Kasumi-1 (cell line): ENCODE measurements at regions not wholly inside any gene's neighbourhood (a gene's known extent, or its start where the extent isn't known, plus 50 kb on each side); places are given as distances from the start of the nearest gene placed in this dataset.
"Not testable (repeated sequence)": the region's sequence is repeated elsewhere in the genome, so short reads cannot be mapped to it uniquely, and the experiment has no call there.

Source experiments
- DNase-seq, 2 experiments: peaks; one replicate each; lab custom pipeline; 2025; lab: John Stamatoyannopoulos, UW

DNA sequence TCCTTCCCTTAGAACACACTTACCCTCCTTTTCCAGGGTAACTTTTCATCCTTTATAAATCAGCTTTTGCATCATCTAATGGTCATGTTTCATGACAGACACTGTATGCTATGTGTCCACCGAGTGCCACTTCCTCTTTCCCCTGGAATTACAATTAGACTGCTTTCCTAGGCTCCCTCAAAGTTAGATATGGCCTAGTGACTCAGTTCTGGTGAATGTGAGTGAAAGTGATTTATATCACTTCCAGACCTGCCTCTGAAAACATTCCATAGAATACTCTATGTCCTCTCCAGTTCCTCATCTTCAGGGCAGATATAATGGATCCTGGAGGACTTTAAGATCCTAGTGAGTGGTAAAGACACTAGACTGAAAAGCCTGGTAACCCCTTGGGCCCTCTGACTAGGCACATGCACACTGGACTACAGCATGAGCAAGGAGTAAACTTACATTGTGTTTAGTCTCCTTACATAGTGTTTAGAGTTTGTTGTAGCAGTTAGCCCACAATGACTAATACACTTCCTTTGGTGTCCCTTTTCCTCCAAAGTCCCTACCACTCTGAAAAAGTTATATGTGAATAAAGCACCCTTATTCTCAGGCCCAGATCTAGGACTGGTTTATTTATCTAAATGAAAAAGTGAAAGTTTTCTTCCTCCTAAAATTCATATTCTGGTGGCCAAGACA lies 59.3 kb downstream of the GPR88 start:
- peak; percentile 40 to 64 for DNase-seq

DNA sequence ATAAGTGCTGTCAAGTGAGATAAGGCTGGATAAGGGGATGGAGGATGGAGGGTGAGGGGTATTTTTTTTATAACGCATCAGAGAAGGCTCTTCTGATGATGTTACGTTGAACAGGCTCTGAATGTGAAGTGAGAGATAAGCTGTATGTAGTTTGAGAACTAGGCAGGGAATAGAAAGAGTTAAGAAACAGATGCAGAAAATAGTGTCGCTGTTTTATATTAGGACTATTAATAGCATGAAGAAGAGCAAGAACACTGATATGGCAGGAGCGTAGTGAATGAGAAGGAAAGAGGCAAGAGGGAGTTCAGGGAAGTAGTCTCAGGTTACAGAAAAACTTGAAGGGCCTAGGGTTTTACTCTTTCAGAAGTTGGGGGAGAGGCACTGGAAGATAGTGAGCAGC lies 59.8 kb downstream of the GPR88 start:
- peak; percentile 65 to 75 for DNase-seq

DNA sequence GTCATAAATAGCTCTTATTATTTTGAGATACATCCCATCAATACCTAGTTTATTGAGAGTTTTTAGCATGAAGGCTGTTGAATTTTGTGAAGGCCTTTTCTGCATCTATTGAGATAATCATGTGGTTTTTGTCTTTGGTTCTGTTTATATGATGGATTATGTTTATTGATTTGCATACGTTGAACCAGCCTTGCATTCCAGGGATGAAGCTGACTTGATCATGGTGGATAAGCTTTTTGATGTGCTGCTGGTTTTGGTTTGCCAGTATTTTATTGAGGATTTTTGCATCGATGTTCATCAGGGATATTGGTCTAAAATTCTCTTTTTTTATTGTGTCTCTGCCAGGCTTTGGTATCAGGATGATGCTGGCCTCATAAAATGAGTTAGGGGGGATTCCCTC lies 62.4 kb downstream of the GPR88 start:
- not testable (repeated sequence) for DNase-seq

DNA sequence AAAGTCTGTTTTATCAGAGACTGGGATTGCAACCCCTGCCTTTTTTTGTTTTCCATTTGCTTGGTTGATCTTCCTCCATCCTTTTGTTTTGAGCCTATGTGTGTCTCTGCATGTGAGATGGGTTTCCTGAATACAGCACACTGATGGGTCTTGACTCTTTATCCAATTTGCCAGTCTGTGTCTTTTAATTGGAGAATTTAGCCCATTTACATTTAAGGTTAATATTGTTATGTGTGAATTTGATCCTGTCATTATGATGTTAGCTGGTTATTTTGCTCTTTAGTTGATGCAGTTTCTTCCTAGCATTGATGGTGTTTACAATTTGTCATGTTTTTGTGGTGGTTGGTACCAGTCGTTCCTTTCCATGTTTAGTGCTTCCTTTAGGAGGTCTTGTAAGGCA lies 64.1 kb downstream of the GPR88 start:
- DNase-seq: not testable (repeated sequence)

DNA sequence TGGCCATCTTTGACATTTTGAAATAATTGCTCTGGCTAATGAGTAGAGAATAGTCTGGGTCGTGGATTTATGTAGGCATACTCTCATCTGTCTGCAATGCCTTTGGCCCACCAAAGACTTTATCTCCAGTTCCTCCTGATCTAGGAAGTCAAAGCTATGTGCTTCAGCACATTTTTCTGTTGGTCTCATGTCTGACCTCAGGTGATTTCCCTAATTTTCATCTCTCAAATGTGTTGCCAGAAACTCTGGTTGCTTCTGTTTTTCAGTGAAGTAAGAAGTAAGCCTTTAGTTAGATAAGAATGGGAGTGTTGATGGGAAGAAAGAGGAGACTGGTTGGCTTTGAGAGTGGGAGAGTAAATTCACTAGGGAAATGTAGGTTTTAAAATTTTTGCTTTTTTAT lies 66.4 kb downstream of the GPR88 start:
- DNase-seq: no peak

DNA sequence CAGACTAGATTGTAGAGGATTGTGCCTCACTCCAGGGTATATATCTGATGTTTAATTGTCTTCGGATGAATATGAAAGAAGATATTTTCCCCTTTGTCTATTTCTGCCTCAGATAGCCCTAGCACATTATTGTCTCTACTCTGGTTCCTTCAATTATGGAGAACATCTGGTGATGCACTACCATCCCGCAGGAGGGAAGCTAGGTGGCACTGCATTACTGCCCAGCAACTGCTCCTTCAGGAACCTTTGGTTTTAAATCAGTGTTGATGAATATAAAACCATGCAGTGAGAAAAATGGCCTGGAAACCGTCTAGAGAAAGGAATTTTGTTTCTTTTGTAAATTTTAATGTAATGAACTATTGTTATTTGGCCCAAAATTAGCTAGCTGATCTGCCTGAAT lies 68.5 kb downstream of the GPR88 start:
- peak in 1 of 2 experiments; percentile 37 for DNase-seq

DNA sequence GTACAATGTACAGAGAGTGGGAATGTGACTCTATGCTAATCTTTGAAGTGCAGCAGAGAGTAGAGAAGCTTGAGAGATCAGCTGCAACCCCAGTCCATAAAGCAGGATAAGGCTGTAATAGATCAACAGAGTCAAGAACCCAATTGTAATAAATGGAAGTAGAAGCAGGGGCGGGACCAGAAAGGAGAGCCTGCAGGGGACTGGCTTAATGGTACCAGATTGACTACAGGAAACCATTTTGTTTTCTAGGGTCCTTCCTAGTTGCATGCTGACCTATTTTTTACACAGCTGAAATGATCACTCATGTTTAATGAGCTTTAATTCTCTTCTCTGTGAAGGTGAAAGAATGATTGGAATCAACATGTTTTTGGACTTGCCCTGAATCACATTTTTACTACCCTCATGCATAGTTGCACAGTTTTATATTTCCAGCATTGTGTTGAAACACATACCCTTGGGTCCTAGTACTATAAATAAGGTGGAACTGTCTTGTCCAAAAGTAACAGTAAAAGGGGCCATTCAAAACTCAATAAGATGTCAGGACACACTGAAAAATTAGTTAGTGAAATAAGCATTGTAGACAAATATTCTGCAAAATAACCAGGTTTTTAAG lies 69.8 kb downstream of the GPR88 start:
- no peak for DNase-seq

DNA sequence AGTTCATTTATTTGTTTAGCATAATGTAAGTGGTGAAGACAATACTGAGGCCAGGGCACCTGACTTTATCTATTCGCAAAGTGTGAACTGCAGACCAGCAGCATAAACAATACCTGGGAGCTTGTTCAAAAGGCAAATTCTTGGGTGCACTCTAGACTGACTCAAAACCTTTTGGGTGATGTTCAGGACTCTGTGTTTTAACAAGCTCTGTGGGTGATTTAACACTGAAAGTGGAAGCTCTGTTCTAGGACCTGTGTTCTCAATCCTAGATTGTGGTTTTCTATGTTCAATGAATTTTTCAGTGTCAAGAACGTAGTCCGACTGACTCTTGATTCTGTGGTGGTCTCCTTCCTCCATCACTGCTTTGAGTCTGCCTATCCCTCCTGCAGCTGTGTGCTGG lies 71.9 kb downstream of the GPR88 start:
- DNase-seq: no peak

DNA sequence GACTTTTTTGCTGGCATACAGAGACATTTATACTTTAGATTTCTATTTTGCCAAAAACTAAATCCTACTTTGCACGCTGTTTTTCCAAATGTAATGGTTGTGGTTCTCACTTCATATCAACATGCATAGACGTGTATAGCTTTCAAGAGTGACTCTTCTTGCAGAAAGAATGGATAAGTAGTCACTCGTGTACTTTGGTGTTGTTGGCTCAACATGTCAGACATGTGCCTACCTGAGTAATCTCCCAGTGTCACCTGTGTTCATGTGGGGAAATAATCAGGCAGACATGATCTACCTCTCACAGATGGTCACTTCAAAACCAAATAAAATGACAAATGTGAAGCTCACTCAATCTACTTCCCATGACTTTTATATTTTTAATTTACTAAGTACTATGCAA lies 73.1 kb downstream of the GPR88 start:
- no peak for DNase-seq

DNA sequence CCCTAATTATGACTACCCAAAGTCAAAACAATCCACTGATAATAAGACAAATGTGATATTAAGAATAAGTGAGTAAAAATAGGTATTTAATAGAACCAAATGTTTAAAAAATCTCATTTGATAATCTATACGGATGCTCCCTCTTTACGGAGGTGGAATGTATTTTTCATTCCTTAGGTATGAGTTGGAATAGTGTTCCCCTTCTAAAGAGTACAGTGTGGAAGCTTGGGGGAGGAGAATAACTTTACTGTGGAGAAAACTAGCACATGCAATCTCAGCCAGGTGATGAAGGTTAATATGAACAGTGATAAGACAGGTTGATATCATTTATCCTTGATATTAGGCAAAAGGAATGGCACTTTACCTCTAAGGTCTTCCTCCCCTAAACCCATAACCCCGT lies 74.6 kb downstream of the GPR88 start:
- DNase-seq: no peak

DNA sequence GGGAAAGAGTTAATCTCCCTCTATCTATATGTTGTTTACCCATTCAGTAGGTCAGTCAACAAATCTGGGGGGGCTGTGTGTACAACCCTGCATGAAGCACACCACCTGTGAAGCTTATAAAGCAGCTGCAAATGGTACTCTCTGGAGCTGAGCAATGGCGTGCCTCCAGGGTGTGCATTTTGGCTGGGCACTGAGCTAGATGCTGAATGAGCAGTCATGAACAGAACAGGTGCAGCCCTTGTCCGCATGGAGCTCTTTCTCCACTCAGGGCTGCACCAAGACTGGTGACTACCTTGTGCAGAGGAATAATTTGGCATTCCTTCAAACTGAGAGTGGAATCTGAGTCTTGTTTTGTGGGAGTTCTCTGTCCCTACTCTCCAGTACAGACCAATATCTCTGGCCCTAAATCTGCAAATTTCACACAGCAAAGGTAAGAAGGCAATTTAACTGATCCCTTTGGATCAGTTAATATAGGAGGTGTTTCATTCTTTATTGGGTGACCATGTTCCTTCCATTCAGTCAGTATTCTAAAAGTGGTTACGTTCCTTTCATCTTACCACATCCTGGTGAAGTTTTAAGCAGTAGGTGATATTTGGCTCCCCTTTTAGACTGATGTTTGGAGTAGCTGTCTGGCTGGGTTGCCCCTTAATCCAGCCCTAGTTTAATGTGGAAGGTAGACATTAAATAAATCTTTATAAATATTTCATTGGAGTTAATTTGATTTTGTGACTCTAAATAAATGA lies 76.0 kb downstream of the GPR88 start:
- no peak for DNase-seq

DNA sequence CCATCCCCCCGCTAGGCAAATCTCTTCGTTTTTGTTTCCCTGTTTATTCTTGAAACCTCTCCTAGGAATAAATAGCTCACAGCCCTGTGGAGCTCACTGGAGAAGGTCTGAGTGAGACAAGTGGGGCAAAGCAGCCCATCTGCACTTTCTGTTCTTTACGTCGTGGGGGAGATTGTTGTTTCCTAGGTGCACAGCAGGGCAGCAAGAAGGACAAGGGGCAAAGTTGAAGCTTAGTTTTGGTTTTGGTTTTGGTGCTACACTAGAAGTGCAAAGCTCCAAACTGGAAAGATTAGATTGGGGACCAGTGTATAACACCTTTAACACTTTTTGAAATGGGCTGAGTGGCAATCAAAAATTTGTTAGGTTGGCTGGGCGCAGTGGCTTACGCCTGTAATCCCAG lies 76.6 kb downstream of the GPR88 start:
- DNase-seq: no peak

DNA sequence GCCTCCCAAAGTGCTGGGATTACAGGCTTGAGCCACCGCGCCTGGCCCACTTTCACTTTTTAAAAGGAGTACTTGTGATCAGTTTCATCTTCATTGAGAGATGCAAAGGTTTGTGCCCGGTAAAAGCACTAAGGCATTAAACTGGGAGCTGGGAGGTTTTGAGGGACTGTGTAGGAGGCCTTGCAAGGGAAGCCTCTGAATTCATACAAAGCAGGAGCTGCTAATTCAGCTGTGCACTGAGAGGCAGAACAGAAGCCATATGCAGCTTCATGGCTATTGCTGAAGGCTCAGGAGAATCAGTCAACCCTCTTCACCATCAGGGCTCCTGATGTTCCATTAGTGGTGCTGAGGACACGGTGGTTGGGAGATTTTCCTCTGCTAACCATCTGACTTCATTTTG lies 77.7 kb downstream of the GPR88 start:
- no peak for DNase-seq

DNA sequence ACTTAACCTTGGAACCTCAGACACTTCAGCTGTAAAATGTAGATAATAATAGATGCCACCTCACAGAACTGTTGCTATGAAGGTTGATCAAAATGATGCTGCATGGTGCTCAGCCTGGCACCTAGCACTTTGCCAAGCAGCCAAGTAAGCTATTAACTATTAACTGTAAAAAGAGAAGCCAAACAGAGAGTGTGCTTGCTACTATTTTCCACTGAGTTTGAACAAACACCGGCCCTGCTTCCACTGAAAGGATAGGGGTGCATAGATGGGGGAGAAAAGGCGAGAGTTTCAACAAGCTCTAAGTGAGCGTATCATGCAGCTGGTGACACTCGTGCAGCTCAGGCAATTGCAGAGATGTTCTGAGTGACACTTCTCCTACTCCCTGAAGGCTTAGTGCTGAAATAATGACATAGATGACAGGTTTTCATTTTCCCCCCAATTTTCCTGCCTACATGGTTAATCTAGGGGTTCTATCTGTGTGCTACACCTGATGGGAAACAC lies 78.2 kb downstream of the GPR88 start:
- no peak for DNase-seq

DNA sequence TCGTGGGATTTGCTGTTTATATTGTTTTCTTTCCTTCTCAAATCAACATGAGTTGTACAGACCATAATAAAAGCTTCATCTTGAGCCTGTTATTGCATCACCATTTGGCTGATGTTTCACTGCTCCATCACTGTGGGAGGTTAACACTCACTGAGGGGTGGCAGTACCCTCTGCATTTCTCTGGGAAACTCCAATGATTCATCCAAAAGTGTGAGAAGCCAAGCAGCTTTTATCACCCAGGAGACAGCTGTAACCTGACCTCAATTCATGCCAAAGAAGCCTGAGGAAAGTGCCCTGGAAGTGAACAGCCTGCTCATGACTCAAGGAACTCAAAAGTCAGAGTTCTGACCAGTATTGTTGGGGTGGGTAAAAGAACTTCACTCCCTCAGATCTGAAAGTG lies 84.1 kb downstream of the GPR88 start:
- no peak for DNase-seq

DNA sequence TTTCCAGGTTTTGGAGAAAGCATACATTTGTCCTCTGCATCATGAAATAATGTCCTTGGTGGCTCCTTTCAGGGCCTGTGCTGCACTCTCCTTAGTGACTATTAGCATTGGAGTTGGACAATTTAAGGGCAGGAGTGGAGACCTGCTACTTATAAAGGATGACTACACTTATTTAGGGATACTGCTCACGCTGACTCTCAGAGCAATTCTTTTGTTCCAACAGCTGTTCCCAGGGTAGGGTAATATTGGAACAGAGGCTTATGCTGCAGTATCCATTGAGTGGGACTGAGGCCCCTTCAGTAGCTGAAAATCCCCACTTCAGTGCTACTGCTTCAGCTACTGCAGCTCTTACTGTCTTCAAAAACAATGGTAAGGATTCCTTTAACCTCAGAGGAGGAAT lies 84.6 kb downstream of the GPR88 start:
- no peak for DNase-seq

DNA sequence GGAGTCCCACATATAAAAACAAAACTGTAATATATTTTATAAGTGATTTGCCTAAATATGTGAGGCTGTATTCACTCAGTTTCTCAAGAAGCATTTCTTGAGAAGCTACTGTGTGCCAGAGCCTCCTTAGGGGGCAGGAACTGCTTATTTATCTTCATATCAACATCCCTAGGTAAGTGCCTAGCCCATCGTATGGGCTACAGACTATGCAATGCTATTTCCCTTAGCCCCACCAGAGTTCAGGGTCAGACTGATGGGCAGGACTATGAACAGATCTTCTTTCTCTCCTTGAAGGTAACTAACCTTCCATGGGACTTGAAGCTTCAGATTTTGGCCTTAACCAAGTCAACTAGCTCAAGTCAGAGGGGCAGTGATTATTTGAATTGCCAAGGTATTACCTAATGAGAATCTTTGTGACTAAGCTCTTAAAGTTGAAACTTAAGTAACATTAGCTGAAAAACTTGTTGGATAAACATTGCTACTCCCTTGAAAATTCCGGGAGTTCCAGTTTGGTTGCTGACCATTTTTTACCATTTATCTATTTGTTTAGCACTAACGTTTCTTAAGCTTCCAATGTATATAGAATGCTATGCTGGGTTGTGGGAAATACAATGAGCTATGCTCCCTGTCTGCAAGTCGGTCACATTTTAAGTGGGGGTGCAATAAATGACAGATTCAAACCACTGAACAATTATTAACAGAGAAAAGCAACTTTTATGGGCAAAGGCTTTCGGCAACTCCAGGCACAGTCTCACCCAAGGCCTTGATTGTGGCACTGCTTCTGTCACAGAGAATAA lies 85.2 kb downstream of the GPR88 start:
- no peak for DNase-seq

DNA sequence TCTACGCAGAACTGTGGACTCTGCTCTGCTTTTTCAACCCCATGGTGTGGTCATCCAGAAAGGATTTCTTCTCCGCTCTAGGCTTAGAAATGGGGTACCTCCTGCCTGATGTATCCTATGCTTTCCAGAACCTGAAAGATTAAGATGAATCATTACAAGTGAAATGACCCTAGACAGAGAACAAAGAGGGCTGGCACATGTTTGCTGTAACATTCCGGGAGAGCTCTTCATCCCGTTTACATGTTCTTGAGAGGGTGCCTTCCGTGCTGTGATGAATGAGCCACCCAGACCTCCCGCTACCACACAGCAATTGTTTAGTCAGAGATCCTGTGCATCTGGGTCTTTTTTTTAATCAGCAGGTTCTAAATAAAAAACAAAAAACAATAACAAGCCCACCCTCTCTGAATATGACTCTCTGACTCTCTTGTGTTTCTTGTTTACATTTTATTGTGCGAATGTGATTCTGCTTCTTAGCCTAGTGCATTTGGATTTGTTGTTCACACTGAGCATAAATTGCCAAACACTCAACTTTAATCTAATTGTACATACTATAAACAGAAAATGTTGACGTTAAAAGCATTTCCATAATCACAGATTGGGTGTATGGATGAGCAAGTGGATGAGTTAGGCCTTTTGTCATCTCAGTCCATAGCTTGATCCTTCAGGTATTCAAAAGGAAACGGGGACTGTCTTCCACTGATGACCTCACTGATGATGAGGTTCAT lies 87.1 kb downstream of the GPR88 start:
- no peak for DNase-seq

DNA sequence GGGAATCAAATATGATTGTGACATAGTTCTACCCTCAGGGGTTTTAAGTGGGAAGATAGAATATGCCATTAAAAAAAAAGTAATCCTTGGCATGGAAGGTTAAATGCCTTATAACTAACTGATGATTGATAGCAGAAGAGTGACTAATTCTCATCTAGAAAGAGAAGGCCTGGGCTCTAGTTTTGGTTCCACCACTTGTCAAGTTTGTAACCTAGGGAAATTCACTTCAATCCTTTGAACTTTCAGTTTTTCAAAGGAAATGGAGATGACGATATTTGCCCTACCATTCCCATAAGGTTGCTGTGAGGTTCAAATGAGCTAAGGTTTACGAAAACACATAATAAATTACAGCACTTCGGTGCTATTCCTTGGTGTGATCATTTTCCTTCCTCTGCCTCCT lies 88.5 kb downstream of the GPR88 start:
- no peak for DNase-seq

DNA sequence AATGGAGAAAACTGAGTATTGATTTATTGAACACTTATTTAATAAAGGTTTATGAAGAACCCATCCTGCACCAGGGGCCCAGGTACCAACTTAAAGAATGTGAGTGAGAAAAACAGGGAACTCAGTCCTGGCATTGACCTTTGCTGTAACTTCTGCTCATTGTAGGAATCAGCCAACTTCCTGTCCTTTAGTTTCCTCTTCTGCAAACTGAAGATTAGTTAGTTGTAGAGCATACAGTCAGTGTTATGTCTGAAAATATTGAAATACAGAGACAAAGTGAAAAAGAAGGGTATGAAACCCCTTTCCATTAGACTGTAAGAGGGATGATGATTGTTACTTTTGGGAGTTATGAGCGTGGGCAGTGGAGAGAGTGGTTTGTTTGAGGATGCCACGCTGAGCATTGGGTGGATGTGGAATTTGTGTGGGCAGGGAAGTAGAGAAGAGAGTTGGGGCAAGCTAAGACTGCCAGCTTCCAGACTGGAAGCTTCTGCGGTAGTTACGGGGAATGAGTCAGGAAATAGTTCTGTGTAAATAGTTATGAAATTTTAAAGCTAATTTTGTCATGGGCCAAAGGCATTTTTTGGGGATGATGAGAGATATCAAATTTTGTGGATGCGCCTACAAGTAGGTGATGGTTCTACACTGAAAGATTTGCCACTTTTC lies 89.2 kb downstream of the GPR88 start:
- peak; percentile 17 to 31 for DNase-seq

DNA sequence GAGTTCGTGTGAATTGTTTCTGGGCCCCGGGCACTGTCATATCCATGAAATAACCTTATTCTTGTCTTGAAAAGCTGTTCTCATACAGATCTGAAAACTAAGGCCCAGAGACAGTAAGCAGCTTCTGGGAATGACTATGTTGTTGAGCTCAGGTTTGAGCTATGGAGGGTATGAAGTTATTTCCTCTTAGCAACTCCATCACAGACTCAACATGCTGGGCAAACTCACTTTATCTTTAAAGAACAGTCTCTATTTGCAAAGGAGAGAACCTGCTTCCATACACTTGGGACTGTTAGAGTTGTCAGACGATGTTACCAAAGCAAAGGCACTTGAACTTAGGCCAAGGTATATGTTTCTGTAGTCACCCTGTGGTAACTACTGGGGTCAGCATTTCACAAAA lies 90.0 kb downstream of the GPR88 start:
- DNase-seq: no peak
